Neutrophil (primary cell): ENCODE measurements at regions not wholly inside any gene's neighbourhood (a gene's known extent, or its start where the extent isn't known, plus 50 kb on each side); places are given as distances from the start of the nearest gene placed in this dataset.

Source experiments
- H3K27ac ChIP-seq: fragments of 200-600 bp; sonication (generic); 2 replicates; pipeline ENCODE4 v1.5.1; 2016; ENCODE audit warnings: mild to moderate bottlenecking, moderate library complexity
- H3K27me3 ChIP-seq: fragments of 200-600 bp; sonication (generic); 2 replicates; pipeline ENCODE4 v1.6.0; 2016; ENCODE audit warnings: mild to moderate bottlenecking
- H3K36me3 ChIP-seq: fragments of 200-600 bp; sonication (generic); 2 replicates; pipeline ENCODE4 v1.5.1; 2017
- H3K4me1 ChIP-seq, 2 experiments: fragments of 200-600 bp in 1 of 2; sonication (generic) in 1 of 2; 1 replicate in 1 of 2; 2 replicates in 1 of 2; pipeline versions ENCODE4 v1.5.1 to v1.6.1; 2013 to 2016; ENCODE audit warnings: low read depth in 1 of 2, low read length in 1 of 2, mild to moderate bottlenecking in 1 of 2, moderate library complexity in 1 of 2; ENCODE audit not compliant: control insufficient read depth in 1 of 2, insufficient read depth in 1 of 2
- H3K4me3 ChIP-seq, 2 experiments: fragments of 200-600 bp in 1 of 2; sonication (generic) in 1 of 2; 1 replicate in 1 of 2; 2 replicates in 1 of 2; pipeline ENCODE4 v1.5.1; 2013 to 2016; ENCODE audit warnings: low read depth in 1 of 2, low read length in 1 of 2, mild to moderate bottlenecking in 1 of 2, moderate library complexity in 1 of 2
- H3K9me3 ChIP-seq: fragments of 200-600 bp; sonication (generic); 2 replicates; pipeline ENCODE4 v1.5.1; 2016
- CTCF ChIP-seq: fragments of 200-600 bp; sonication (generic); IDR thresholded peaks from 2 replicates; pipeline ENCODE4 v1.5.1; 2016; ENCODE audit warnings: antibody characterized with exemption

GRCh38 chr16:55014022-55014421, 83.4 kb downstream of the IRX5 start:
- Histone ChIP-seq H3K36me3 (no peaks in the 10 kb centered on the region), H3K4me3 (no peak overlapping the region), H3K4me1 (no peaks in the 10 kb centered on the region), H3K9me3 (no peaks in the 10 kb centered on the region), H3K27ac (no peak overlapping the region), H3K27me3 (no peaks in the 10 kb centered on the region)
- TF ChIP-seq CTCF, result no peak

- Histone ChIP-seq H3K4me1 (no peaks in the 10 kb centered on the region), H3K27ac (no peak overlapping the region), H3K4me3 (no peak overlapping the region), H3K9me3 (no peaks in the 10 kb centered on the region), H3K36me3 (no peaks in the 10 kb centered on the region), H3K27me3 (no peaks in the 10 kb centered on the region)
- no peak for TF ChIP-seq CTCF
These were observed 84.7 kb downstream of the IRX5 start for GRCh38 chr16:55015181-55015913.

GRCh38 chr16:55016515-55016914, 85.8 kb downstream of the IRX5 start:
- Histone ChIP-seq H3K4me3 (no peak overlapping the region), H3K27ac (no peak overlapping the region), H3K4me1 (no peaks in the 10 kb centered on the region), H3K27me3 (peaks cover 5% of the 10 kb centered on the region), H3K9me3 (no peaks in the 10 kb centered on the region), H3K36me3 (no peaks in the 10 kb centered on the region)
- TF ChIP-seq CTCF, result no peak

- no peaks in the 10 kb centered on the region for H3K9me3 ChIP-seq
- no peaks in the 10 kb centered on the region for H3K36me3 ChIP-seq
- no peaks in the 10 kb centered on the region for H3K4me1 ChIP-seq
- no peak for TF ChIP-seq CTCF
- H3K27ac ChIP-seq, result no peak overlapping the region
- peaks cover 13% of the 10 kb centered on the region for H3K27me3 ChIP-seq
- H3K4me3 ChIP-seq, result no peak overlapping the region
These were observed 86.7 kb downstream of the IRX5 start for GRCh38 chr16:55017321-55017720.

- no peaks in the 10 kb centered on the region for H3K4me1 ChIP-seq
- H3K9me3 ChIP-seq, result no peaks in the 10 kb centered on the region
- TF ChIP-seq CTCF, result no peak
- no peak overlapping the region for H3K4me3 ChIP-seq
- H3K27ac ChIP-seq, result no peak overlapping the region
- H3K36me3 ChIP-seq, result no peaks in the 10 kb centered on the region
- H3K27me3 ChIP-seq, result peaks cover 21% of the 10 kb centered on the region
These were observed 88.2 kb downstream of the IRX5 start for GRCh38 chr16:55018881-55019280.
